Central memory CD4-positive, alpha-beta T cell (primary cell): ENCODE measurements at regions not wholly inside any gene's neighbourhood (a gene's known extent, or its start where the extent isn't known, plus 50 kb on each side); places are given as distances from the start of the nearest gene placed in this dataset.
"Not testable (repeated sequence)": the region's sequence is repeated elsewhere in the genome, so short reads cannot be mapped to it uniquely, and the experiment has no call there.

Experiments used
- DNase-seq: peaks from one replicate; pipeline ENCODE4 v3.0.0; 2022

DNA sequence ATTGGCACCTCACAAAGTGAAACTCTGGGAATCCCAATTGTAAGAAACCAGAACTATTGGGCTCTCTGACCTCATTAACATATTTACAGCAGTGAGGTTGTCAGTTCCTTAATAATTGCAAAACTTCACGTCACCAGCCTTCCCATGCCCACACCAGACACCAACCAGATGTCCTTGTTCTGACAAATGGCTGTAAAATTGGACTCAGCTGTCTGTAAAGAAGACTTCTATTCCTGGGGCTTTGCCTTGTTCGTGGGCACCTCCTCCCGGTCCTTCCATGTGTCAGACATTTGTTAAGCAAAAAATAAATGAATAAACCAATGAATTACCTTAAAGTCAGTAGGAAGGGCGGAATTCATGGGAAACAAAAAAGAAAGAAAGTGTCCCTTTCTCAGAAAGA lies 284.3 kb upstream of the CDH11 start:
- no peak for DNase-seq

DNA sequence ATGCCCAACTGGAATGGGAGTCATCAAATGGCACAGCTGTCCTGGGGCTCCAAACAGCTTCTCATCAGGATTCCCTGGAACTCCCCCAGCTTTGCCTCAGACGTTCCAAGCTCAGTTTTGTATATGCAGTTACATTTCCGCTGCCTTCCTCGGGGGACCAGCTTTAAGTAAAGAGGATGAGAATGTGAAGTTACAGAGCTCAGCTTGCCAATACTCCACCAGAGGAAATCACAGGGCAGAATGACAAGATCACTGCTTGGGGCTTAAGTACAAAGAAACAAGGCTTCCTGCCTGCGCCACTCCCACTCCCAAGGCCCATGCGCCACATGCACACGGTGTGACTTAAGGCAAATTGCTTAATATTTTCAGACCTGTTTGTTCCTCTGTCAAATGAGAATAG lies 272.4 kb upstream of the CDH11 start:
- no peak for DNase-seq

DNA sequence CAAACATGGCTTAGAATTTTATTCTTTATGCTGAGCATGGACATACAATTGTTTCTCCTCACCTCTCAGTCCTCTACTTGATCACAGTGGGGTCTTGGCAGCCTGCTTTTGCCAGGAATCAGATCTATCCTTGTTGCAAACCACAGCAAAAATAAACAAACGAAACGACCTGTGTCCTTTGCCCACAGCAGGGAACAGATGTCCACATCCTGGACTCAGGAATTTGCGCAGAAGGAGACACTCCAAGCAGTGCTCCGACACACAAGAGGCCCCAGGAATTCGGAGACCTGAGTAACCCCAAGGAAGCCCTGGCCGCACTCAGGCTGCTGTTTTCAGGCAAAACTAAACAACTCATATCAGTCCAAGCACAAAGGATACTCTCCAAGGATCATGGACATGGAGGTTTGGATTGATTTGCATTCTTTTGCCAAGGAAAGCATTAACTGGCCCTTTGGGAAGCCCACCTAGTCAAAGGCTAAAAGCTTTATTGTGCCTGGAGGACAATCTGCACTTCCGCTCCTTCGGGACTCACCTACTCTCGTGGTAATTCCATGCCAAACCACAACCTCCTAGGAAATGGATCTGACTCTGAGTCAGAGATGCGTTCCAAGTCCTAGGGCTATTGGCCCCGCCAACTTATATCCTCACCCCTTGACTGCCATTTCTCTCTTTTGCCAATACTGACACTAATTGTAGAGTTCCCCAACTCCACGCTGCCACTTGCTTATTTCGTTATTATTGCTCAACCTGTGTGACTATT lies 271.1 kb upstream of the CDH11 start:
- DNase-seq = no peak

DNA sequence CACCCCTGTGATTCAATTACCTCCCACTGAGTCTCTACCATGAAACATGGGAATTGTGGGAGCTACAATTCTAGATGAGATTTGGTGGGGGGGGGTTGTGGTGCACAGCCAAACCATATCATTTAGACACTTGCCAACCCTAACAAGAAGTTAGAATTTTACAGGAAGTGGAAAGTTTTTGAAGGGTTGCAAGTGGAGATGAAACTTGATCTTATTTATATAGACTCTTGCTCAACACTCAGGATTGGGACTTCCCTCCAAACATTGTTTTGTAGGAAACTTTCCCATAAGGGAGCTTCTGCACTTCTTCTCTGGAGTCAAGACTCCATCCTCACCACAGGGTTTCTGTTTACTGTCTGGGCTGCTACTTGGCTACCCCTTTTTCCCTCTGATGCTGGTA lies 266.7 kb upstream of the CDH11 start:
- DNase-seq = no peak

DNA sequence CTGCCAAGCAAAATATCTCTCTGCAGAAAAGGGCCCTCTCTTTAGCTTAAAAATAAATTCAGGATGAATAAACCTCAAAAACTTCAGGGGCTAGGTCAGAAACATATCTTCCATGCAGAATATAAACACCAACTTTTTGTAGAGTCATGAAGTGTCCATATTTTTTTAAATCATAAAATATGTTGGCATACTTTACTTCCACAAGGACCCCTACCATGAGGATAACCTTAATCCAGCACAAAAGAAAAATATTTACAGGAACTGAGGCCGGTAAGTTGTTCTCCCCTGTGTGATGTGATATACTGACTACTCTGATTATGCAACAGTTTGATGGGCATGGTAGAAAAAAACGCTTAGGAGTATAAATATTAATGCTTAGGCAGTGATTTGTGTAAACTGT lies 264.8 kb upstream of the CDH11 start:
- DNase-seq = no peak

DNA sequence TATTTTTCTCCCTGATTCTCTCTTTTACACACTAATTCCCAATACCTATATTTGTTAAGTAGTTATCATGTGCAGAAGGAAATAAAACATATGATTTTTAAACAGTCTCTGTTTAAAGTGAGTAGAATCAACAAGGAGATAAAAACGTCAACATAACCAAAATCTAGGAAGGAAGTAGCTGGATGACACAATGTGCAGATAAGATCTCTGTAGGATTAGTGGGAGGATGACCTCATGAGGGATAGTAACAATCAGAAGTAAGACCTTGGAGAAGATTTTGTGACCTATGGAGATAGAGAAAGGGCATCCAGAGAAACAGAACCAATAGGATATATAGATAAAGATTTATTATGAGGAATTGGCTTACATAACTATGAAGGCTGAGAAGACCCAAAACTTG lies 262.6 kb upstream of the CDH11 start:
- no peak for DNase-seq

DNA sequence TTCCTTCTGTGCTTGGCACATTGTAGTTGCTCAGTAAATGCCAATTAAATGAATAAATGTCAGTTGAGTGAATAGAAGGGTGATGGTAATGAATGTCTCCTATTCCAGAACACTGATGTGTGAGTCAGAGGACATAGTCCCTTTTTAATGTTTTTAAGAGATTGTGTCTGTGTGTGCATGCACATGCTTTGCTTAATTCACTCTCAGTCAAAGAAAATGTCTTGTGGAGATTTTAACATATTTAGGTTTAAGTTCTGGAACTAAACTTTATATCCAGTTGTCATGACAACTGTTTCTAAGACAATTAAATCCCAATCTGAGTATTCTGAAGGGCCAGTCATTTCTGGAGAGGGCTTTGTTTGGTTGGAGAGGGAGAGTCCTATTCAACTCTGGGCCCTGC lies 255.3 kb upstream of the CDH11 start:
- DNase-seq = no peak

DNA sequence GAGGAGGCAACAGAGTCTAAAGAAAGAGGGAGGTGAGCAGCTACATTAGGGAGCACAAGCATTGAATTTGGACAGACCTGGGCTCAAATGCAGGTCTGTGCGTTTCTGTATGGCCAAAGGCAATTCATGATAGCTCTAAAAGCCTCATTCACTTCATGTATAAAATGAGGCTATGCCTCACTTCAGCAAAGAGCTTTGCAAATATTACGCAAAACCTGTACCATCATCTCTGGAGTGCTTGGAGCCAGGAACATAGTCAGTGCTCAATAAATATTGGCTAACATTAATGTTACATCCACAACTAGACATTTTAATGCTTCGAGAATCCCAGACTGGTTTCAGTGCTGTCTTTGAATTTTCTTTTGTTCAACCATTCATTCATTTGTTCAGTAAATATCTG lies 254.7 kb upstream of the CDH11 start:
- no peak for DNase-seq

DNA sequence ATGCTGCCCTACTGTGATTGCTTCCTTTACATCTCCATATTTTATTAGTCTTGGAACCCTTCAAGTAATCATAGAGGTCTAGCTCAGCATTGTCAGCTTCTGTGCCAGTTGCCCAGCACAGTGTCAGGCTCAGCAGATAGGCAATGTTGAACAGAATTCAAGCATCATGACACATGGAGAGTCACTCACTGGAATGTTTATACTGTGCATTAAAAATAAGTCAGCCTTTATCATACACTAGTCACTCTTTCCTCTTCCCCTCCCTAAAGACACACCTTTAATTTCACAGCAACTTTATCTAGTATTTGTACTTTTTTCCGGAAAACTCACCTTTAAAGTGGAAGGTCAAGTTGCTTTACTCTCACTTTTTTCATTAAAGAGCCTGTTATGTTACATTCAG lies 253.8 kb upstream of the CDH11 start:
- DNase-seq = no peak

DNA sequence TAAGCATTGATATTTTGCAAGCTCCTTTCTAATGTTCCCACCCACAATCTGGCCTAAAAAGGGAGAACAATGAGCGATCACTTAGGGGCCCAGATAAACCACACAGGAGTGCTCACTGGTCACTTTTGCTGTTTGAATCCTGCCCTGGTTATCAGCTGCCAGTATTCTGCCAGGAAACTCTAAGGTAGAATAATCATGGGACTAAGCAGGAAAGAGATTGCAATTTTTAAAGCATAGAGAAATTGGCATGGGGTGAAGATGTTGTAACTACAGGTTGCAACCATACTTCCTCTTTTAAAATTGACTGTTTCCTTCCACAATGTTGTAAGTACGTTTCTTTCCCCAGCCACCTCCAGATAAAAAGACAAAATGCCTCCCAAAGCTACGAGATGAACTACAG lies 251.2 kb upstream of the CDH11 start:
- no peak for DNase-seq

DNA sequence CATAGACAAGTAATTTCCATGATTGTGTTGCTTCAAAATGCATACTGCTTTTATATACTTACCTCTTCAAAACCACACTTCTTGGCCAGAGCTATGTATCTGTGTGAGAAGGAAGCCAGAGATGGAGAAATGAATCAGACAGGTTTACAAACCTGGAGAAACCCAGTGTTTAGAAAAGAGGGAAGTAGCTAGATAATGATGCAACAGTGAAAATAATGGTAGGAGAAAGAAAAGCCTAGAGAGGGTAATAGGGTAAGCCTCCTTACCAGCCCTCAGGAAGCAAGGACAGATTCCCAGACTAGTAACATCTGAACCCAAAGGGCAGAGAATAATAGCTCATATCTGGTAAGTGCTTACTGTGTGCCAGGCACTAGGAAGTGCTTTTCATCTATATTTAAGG lies 250.3 kb upstream of the CDH11 start:
- no peak for DNase-seq

DNA sequence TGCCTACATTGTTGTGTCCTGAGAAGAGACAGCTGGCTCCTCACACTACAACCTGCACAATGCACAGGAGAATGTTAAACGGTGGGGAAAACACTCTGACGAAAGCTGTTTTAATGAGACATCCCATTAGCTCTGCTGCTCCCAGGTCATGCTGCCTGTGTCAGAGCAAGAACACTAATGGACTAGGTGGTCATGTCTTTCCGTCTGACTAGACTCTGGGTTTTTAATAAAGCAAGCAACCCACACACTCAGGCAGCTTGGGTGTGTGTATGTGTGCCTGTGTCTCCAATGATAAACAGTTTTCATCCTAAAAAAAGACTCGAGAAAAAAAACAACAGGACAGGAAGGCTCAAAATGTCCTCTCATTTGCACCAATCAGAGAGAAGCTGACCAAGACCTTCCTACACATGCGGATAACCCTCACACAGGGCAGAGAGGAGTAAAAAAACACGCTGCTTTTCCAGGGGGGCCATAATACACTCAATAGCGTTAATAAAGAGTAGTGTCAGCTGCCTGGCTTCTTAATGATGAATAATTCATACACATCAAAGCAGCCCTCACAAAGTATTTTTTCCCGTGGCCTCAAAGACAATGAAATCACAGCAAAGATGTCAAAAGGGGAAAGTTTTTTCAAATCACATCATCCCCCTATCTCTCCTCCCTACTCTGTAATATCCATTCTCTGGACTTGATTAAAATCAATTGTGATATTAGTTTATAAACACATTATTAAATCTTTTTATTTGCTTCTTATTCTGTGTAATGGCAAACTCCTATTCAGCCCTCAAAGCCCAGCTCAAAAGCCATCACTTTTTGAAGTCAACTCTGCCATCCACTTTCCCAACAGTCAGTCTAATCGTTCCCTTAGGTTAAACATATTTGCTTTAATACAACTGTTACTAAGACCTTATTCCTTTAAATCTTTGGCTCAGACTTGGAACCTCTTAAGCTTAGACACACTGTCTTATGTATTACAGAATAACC lies 244.2 kb upstream of the CDH11 start:
- no peak for DNase-seq

DNA sequence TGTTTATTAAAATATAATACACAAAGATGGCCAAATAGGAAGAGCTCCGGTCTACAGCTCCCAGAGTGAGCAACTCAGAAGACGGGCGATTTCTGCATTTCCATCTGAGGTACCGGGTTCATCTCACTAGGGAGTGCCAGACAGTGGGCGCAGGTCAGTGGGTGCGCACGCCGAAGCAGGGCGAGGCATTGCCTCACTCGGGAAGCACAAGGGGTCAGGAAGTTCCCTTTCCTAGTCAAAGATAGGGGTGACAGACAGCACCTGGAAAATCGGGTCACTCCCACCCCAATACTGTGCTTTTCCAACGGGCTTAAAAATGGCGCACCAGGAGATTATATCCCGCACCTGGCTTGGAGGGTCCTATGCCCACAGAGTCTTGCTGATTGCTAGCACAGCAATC lies 234.9 kb upstream of the CDH11 start:
- not testable (repeated sequence) for DNase-seq

DNA sequence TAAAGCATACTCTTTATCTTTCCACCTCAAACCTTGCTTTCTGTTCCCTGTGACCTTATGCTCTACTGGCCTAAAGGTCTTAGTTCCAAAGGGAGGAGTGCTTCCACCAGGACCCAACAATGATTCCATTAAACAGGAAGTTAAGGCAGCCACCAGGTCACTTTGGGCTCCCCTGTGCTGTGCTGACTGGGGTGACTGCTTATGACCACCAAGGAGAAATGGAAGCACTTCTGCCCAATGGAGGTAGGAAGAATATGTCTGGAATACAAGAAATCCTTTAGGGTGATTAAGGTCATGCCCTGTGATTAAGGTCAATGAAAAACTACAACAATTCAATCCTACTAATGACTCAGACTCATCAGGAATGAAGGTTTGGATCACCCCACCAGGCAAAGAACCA lies 233.8 kb upstream of the CDH11 start:
- DNase-seq = no peak

DNA sequence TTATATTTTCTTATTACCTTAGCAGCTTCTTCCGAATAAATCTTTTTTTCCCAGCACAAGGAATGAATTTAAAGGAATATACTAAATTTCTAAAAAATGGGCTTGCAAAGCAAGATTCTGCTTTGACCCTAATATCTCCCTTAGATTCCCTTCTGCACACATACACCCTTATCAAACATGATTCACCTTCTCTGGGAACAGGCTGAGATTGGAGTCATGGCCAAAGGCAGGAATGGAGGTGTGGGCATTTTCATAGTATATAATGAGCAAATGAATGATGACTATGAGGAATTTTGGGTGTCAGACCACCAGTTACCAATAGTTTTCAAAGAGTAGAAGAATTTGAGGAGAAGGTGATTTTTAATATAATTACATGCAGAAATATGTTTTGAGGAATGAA lies 231.3 kb upstream of the CDH11 start:
- DNase-seq = no peak

DNA sequence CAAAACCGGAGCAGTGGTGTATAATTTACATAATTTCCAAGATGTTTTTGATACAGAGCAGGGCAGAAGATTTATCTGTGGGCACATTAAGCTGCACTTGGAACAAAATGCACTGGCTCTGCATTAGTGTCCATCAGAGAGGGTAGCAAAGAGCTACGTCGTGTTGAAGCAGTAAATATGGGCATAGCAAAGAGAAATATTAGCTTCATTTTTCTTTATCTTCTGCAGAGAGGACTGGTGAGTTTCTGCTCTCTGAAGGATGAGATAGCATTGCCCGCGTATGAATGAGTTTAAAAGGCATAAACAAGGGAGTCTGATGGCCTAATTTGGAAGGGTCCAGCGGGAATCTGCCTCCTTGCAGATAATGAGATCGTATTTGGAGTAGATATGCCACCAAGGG lies 227.8 kb upstream of the CDH11 start:
- no peak for DNase-seq

DNA sequence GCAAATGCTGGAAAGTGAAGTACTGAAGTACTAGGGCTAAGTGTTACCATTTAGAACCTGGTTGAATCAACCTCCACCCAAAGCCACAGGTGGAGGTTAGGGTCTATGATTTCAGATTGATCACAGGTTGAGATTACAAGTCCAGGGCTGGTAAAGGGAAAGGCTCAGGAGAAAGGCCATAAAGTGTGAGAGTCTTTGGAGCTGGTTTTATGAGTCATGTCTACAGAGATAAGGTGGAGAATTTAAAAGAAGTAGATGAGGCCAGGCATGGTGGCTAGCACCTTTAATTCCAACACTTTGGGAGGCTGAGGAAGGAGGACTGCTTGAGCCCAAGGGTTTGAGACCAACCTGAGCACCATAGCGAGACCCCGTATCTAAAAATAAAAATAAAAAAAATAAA lies 221.7 kb upstream of the CDH11 start:
- no peak for DNase-seq

DNA sequence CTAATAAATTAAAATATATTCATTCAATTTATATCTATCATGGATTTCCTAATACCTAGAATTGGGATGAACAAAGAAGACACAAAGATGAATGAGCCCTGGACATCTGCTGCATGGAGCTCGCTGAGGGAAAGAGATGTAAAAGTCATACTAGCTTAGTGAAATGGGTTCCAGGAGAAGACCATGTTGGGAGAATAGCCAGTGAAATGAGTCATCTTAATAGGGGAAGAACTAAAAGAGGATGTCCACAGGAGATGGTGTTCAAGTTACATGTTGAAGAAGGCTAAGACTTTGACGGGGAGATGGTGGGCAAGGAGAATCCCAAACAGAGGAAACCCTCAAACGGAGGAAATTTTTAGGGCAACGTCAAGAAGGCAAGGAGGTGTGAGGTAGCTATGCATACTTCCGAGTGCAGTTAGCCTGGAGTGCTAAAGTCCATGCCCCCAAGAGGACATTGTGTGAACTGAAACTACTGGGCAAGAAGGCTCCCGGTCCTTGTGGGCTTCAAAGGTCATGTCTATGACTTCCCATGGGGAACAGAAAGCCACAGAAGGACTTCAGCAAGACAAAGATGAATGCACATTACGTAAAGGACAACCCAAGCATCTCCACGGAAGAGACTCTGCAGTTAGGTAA lies 220.5 kb upstream of the CDH11 start:
- DNase-seq = no peak

DNA sequence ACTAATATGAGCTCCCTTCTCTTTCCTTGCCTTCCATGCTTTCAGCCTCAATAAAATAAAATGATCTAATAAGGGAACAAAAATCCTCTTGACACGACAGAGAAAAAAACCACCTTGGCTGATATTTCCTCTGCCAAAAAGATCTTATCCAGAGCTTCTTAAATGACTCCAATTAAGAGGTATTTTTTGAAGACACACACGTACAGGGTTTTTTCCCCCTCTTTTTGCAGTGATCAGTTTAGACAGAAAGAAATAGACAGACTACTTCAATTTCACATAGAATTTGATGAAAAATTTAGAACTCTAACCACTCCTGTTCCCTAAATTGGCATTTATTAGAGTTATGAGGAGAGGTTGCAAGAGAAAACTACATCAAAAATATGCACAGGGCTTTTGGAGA lies 217.2 kb upstream of the CDH11 start:
- DNase-seq = no peak

DNA sequence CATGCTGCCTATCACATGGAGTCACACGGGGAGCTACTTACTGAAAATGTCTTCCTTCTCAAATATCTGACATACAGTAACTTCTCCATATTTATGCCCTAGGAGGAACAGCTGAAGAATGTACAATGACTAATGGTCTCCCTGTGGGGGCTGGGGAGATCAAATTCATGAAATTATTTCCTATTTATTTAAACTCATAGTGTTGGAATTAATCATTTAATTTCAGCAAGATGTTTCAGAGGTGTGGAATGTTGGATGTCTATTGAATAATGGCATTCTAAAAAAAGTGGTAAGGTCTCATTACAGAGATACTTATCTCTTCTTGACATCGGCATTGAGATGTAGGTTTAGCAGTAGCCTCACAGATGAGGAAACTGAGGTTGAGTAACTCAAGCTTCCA lies 214.3 kb upstream of the CDH11 start:
- DNase-seq = no peak

DNA sequence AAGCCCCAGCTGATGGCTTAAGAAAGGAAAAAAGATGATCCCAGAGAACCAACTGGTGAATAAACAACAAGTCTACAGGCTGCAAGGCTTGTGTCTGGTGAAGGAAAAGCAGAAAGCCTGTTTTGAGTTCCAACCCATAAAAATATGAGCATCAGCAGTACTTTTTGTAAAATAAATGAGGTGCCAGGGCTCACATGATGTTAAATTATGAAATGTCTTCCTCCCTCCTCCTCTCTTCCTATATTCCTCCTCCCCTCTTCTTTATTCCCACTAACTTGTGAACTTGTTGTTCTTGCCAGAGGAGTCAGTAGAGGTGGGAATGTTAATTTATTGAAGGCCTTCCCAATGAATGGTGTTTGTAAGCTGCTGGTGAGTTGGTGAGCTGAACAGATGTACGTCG lies 212.2 kb upstream of the CDH11 start:
- no peak for DNase-seq

DNA sequence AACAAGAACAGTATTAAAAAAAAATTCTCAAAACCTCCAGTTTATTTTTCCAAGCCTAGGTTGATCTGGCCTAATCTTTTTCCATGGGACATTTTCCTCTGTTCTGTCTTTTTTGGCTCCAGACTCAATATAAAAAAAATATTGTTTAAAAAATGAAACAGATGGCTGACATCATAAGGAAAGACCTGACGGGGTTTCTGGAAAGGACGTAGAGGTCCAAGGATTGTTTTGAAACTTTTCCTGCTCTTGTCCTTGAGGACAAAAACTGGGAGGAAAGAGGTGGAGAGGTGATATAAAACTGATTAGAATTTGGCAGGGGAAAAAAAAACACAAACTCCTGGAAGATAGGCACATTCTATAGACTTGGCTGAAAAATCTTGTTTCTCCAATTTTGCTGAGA lies 211.4 kb upstream of the CDH11 start:
- no peak for DNase-seq

DNA sequence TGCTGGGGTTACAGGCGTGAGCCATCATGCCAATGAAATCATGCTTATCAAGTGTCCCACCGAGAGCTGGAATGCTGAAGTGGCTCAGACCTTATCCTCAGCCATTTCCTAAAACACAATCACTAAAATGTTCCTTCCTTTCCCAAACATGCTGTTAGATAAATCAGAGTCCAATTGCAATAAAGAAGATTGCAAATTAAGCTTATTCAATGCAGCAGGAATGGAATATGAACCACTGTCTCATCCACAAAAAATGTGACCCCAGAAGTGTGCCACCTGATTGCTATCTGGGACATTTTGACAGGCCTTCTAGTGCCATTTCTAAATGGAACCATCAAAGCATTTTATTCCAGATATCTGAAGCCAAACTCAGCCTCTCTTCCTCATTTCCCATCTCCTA lies 205.5 kb upstream of the CDH11 start:
- DNase-seq = no peak
